OCI-LY1 (cell line): ENCODE measurements at regions not wholly inside any gene's neighbourhood (a gene's known extent, or its start where the extent isn't known, plus 50 kb on each side); places are given as distances from the start of the nearest gene placed in this dataset.

Source experiments
- H2AFZ ChIP-seq: fragments of 200-600 bp; sonication (generic), shearing (Covaris generic); 2 replicates; pipeline ENCODE4 v1.6.0; 2014; ENCODE audit warnings: antibody characterized with exemption, mild to moderate bottlenecking, low read length
- H3F3A ChIP-seq: fragments of 200-600 bp; sonication (generic), shearing (Covaris generic); 2 replicates; pipeline ENCODE4 v1.6.0; 2014; ENCODE audit warnings: mild to moderate bottlenecking, antibody characterized with exemption, low read length, moderate library complexity; ENCODE audit not compliant: insufficient read depth
- H3K27ac ChIP-seq: fragments of 200-600 bp; sonication (generic); 2 replicates; pipeline ENCODE4 v1.5.1; 2014; ENCODE audit warnings: low read length, mixed run types, mild to moderate bottlenecking, low read depth; ENCODE audit not compliant: poor library complexity, severe bottlenecking
- H3K27me3 ChIP-seq: fragments of 200-600 bp; sonication (generic); 2 replicates; pipeline ENCODE4 v1.6.0; 2014; ENCODE audit warnings: antibody characterized with exemption, mild to moderate bottlenecking, low read length, moderate library complexity; ENCODE audit not compliant: insufficient read depth
- H3K36me3 ChIP-seq: fragments of 200-600 bp; sonication (generic); 2 replicates; pipeline ENCODE4 v1.6.1; 2014; ENCODE audit warnings: mild to moderate bottlenecking, antibody characterized with exemption, low read length, moderate library complexity, mixed read lengths; ENCODE audit not compliant: insufficient read depth
- H3K4me1 ChIP-seq: fragments of 200-600 bp; sonication (generic); 2 replicates; pipeline ENCODE4 v1.5.1; 2014; ENCODE audit warnings: mild to moderate bottlenecking, low read length, moderate library complexity; ENCODE audit not compliant: insufficient read depth, severe bottlenecking
- H3K4me2 ChIP-seq: fragments of 200-600 bp; sonication (generic), shearing (Covaris generic); 2 replicates; pipeline ENCODE4 v1.6.1; 2014; ENCODE audit warnings: low read length
- H3K4me3 ChIP-seq: fragments of 200-600 bp; sonication (generic); 2 replicates; pipeline ENCODE4 v1.5.1; 2014; ENCODE audit warnings: low read length, low read depth, mild to moderate bottlenecking, mixed read lengths; ENCODE audit not compliant: poor library complexity, severe bottlenecking
- H3K79me2 ChIP-seq: fragments of 200-600 bp; shearing (Covaris generic); 2 replicates; pipeline ENCODE4 v1.6.1; 2016; ENCODE audit warnings: mixed run types, low read length, mixed read lengths; ENCODE audit not compliant: insufficient read depth
- H3K9ac ChIP-seq: fragments of 200-600 bp; sonication (generic), shearing (Covaris generic); 2 replicates; pipeline ENCODE4 v1.6.1; 2014; ENCODE audit warnings: mild to moderate bottlenecking, low read length, mixed read lengths
- H3K9me2 ChIP-seq: fragments of 200-600 bp; sonication (generic), shearing (Covaris generic); 2 replicates; pipeline ENCODE4 v1.6.1; 2014; ENCODE audit warnings: low read depth, mild to moderate bottlenecking, low read length, mixed read lengths
- H3K9me3 ChIP-seq: fragments of 200-600 bp; shearing (Covaris generic); 2 replicates; pipeline ENCODE4 v1.6.1; 2014; ENCODE audit warnings: low read length, mixed read lengths
- H4K20me1 ChIP-seq: fragments of 200-600 bp; sonication (generic), shearing (Covaris generic); 2 replicates; pipeline ENCODE4 v1.6.0; 2016; ENCODE audit warnings: mild to moderate bottlenecking, low read length; ENCODE audit not compliant: insufficient read depth
- CTCF ChIP-seq: fragments of 200-600 bp; sonication (generic), shearing (Covaris generic); IDR thresholded peaks from 2 replicates; pipeline ENCODE4 v1.5.1; 2017; ENCODE audit warnings: mild to moderate bottlenecking, antibody characterized with exemption, low read length, moderate library complexity, mixed read lengths
- EZH2 ChIP-seq: fragments of 200-600 bp; sonication (generic), shearing (Covaris generic); IDR thresholded peaks from 2 replicates; pipeline ENCODE4 v1.8.0; 2017; ENCODE audit warnings: borderline replicate concordance, mixed run types, mild to moderate bottlenecking, antibody characterized with exemption, low read length, moderate library complexity, mixed read lengths

DNA sequence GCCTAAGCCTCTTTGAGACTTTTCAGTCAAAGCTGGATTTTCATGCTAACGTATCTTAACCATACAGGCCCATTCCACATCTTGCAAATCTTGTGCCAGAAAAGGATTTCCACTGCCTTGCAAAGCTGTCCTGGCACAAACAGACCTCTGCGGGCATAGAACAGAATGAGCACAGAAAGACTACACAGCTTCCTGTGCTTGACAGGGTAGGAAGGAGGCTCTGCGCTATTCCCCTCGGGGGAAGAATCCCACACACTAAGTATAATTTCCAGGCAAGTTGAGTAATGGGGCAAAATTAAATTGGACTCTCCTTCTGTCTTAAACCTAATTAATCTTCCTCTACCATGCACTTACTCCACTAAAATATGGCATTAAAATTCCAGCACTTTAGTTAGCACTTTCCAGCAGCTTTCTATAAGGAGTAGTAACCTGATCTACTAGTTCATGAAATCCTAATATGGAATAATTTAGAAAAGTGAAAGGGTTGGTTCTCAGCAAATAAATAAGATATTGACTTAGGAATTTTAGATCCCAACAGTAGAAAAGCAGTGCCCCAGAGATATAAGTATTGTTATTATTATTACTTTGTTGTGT lies 532.1 kb upstream of the JAG1 start:
- Histone ChIP-seq H3K79me2 (no peaks in the 10 kb centered on the region), H3F3A (no peaks in the 10 kb centered on the region), H3K9ac (no peak overlapping the region), H3K4me3 (no peak overlapping the region), H3K4me1 (no peaks in the 10 kb centered on the region), H3K27me3 (no peaks in the 10 kb centered on the region), H3K9me3 (no peaks in the 10 kb centered on the region), H3K9me2 (no peaks in the 10 kb centered on the region), H4K20me1 (no peaks in the 10 kb centered on the region), H3K4me2 (no peak overlapping the region), H2AFZ (no peak overlapping the region), H3K36me3 (no peaks in the 10 kb centered on the region), H3K27ac (no peak overlapping the region)
- TF ChIP-seq CTCF (no peak), EZH2 (no peak)

DNA sequence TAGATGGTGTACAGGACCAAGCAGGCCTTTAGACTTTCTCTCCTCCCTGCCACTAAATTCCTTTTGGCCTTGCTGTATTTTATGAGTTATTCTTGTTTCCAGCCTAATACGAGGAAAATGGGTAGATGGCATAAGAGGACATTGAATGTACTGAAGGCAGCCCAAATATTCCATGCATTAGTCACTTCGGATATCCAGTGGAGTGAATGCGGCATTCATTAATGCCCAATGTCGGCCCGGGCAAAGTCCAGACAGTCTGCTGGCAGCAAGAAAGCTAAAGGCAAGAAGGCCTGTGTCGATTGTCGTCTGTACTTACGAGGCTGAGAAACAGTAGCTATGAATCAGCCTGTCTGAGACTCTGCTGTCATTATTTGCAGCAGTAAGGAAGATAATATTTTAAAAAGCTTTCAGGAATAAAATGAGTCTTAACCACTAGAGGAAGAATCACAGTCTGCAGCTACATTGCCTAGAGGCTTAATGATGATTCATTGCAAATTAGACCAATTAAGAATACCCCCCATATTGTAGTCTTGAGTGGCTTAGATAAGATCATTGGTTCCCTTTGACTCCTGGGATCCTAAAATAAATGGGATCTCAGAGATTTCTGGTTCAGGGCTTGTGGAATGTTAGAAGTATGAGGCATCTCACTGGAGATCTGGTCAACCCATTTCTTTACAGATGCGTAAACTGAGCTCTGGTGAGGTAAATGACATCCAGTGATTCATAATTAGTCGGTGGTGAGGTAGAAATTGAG lies 534.1 kb upstream of the JAG1 start:
- Histone ChIP-seq H3K9me3 (no peaks in the 10 kb centered on the region), H3F3A (no peaks in the 10 kb centered on the region), H3K79me2 (no peaks in the 10 kb centered on the region), H3K9me2 (no peaks in the 10 kb centered on the region), H3K27ac (no peak overlapping the region), H4K20me1 (no peaks in the 10 kb centered on the region), H3K4me2 (no peak overlapping the region), H2AFZ (no peak overlapping the region), H3K9ac (no peak overlapping the region), H3K36me3 (no peaks in the 10 kb centered on the region), H3K27me3 (no peaks in the 10 kb centered on the region), H3K4me1 (no peaks in the 10 kb centered on the region), H3K4me3 (no peak overlapping the region)
- TF ChIP-seq CTCF (no peak), EZH2 (no peak)

- no peaks in the 10 kb centered on the region for H3K79me2 ChIP-seq
- H3K9me2 ChIP-seq: no peaks in the 10 kb centered on the region
- H3K4me1 ChIP-seq: no peaks in the 10 kb centered on the region
- H4K20me1 ChIP-seq: no peaks in the 10 kb centered on the region
- H3K9ac ChIP-seq: no peak overlapping the region
- TF ChIP-seq CTCF (no peak), EZH2 (no peak)
- no peak overlapping the region for H3K27ac ChIP-seq
- no peaks in the 10 kb centered on the region for H3K36me3 ChIP-seq
- H3F3A ChIP-seq: no peaks in the 10 kb centered on the region
- no peaks in the 10 kb centered on the region for H3K9me3 ChIP-seq
- no peak overlapping the region for H2AFZ ChIP-seq
- H3K27me3 ChIP-seq: no peaks in the 10 kb centered on the region
- H3K4me2 ChIP-seq: no peak overlapping the region
- H3K4me3 ChIP-seq: no peak overlapping the region
These were observed 536.8 kb upstream of the JAG1 start for GRCh38 chr20:11210611-11211010.
